Gastrocnemius medialis (tissue), 4 donors: ENCODE measurements at regions not wholly inside any gene's neighbourhood (a gene's known extent, or its start where the extent isn't known, plus 50 kb on each side); places are given as distances from the start of the nearest gene placed in this dataset.

Source experiments
- CTCF ChIP-seq, 5 experiments: fragments of 450-650 bp in 3 of 5; fragments of 200-600 bp in 2 of 5; sonication (generic) in 2 of 5; IDR thresholded peaks in 4 of 5; conservative IDR thresholded peaks in 1 of 5; 1 replicate in 4 of 5; 2 replicates in 1 of 5; pipeline ENCODE4 v1.5.1; 2016 to 2019; ENCODE audit warnings: antibody characterized with exemption in 5 of 5, mild to moderate bottlenecking in 3 of 5, moderate library complexity in 3 of 5
- POLR2A ChIP-seq, 2 donors: fragments of 450-650 bp; IDR thresholded peaks; one replicate each; pipeline ENCODE4 v1.6.1; 2017; ENCODE audit warnings: antibody characterized with exemption in 2 of 2, mild to moderate bottlenecking in 2 of 2, moderate library complexity in 2 of 2

- no peak for TF ChIP-seq POLR2A (IDR thresholded peaks at IDR 0.05)
- no peak for TF ChIP-seq CTCF (IDR thresholded peaks at IDR 0.05 in 4 of 5, conservative IDR thresholded peaks at IDR 0.05 in 1 of 5)
Measured at GRCh38 chr11:62071408-62071807, 52.4 kb upstream of the INCENP start.
